GM18526 (cell line): ENCODE measurements at regions not wholly inside any gene's neighbourhood (a gene's known extent, or its start where the extent isn't known, plus 50 kb on each side); places are given as distances from the start of the nearest gene placed in this dataset.

ENCODE experiments used
- POLR2A ChIP-seq: IDR thresholded peaks from 3 replicates; pipeline ENCODE4 v1.6.1; 2011; ENCODE audit not compliant: insufficient read length; ENCODE audit errors: extremely low read depth

DNA sequence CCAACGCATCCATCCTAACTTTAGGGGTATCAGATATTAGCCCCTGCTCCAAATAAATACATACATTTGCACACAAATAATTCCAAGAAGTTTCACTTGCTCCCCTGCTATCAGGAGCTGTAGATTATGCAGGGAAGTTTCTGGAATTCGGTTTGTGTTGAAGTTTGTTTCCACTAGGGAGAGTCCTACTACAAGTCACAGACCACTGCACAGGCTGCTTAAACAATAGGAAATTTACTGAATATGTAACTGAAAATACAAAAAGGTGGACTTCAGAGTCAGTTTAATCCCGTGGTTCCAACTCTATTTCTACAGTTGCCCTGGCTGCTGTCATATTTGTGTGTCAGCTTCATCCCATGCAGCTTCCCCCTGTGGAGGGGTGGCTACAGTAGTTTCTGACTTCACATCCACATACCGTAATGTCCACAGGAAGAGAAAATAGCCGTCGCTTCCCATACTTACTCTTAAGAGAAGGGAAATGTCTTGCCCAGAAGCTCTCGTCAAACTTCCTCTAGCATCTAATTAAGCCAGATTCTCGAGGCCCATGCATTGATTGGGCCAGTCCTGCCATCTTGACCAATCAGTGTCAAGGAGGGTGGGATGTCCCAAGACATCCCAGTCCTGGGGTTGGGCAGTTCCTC is 286.6 kb downstream of the COG6 start:
- no peak for TF ChIP-seq POLR2A

DNA sequence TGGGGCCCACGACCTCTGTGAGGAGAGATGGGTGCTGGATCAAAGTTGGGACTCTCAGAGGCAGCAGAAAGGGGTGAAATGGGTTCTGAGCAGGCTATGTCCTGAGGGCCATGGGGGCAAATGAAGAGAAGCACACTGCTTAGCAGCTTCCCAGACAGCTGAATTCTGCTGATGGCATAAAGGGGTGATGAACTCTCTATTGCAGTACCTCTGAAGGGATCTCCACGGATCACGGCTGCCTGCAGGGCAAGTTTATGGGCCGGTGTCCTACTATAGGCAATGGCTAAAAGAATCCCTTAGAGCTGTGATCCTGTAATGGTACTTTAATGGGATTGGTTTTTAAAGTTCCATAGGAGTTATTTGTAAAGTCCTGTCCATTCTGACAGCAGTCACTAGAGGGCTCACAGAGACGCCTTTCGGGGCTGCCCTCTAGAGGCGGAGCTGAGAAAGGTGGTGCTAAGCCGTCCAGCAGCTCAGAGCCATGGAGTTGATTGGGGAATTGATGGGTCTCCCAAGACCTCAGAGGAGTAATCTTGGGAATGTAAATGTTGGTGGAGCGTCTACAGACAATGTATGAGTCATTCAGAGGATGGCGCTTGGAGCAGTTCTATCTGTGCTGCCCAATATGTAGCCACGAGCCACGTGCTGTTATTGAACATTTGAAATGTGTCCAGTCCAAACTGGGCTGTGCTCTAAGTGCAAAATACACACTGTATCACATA is 287.3 kb downstream of the COG6 start:
- TF ChIP-seq POLR2A: no peak

DNA sequence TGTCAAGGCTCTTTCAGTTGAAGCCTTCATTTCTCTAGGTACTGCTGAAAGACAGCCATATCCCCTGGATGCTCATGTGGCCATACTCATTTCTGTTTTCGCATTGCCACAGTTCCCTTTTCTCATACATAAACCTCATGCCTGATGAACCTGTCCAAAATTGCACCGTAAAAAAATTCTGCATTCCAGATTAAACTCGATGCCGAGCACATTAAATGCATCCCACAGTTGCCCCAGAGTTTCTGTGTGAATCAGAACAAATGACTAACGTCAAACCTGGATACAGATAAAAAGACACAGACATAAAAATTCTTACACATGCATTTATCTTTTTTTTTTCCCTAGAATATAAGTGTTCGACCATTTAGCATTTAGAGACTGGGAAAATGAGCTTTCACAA is 288.2 kb downstream of the COG6 start:
- TF ChIP-seq POLR2A: no peak

DNA sequence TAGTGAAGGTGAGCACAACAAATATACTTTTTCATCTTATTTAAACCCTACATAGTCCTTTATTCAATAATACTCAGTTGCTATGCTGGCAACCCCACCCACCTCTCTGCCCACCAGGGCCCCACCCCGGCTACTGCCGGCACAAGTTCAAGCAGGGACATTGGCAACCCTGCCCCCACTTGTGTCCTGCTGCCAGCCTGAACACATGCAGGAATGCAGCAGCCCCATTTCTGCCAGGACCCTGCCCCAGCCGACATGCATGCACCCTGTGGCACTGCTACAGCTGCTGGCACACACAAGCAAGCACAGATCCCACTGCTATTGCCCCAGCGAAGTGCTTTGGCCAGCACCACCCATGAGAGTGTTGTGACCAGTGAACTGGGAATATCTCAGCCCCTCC is 289.8 kb downstream of the COG6 start:
- TF ChIP-seq POLR2A: no peak

DNA sequence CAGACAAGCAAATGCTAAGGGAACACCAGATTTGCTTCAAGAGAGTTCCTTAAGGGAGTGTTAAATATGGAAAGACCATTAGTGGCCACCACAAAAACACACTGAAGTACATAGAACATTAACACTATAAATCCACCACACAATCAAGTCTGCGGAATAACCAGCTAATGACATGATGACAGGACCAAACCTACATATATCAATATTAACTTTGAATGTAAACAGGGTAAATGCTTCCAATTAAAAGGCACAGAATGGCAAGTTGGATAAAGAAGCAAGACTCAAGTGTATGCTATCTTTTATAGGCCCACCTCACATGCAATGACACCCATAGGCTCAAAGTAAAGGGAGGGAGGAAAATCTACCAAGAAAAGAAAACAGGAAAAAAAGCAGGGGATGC is 291.3 kb downstream of the COG6 start:
- TF ChIP-seq POLR2A: no peak

DNA sequence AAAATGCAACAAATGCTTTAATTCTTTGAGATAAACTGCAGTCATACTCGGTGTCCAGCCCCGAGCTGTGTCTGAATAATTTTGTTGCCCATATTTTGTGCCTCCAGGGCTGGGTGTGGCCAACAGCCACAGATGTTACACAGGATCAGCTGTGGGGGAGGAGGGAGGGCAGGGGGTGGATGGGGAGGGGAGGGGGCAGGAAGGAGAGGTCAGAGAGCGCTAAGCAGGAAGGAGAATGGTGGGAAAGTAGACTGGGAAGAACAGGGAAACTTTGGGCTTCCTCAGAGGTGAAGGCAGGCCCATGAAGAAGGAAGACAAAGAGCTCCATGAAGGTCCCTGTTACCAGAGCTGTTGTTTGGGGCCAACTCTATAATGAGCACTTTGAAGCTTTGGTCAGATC is 295.8 kb downstream of the COG6 start:
- no peak for TF ChIP-seq POLR2A

DNA sequence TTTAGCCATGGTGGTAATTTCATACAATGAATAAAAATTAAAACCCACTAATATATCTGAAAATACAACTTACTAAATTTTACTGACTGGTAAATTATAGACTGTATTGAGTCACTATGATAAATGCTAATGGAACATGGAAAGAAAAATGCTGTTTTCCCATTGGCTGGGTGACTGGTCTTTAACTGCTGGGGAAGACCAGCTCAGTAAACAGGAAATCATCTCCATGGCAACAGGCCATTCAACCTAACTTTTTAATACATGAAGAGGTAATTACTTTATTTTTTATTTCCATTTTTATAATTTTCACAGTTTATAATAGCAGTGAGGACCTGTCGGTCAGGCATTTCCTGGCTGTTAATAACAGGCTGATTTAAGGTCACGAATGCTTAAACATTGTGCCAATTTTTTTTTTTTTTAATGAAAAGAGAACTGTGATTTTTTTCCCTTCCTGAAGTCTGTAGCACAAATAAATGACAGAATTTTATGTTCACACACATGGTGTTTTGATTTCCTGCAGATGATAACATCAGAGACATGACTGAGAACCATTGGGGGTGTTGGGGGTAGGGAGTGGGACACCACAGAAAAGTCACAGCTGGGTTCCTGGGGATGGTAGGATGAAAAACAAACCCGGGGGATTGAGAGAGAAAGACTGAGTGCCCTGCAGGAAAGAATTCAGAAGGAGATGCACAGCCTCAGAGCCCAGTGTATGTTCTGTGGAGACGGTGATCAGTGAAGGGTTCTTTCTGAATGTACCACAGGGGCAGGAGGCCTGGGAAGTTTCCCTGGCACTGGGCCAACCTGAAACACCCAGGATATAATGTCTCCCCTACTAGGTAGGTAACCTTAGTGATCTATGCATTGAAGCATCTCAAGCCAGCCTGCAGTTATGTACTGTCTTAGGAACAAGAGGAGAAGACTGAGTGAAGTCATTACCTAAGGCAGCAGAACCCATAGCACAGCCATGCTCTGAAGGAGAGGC is 297.1 kb downstream of the COG6 start:
- TF ChIP-seq POLR2A: no peak

DNA sequence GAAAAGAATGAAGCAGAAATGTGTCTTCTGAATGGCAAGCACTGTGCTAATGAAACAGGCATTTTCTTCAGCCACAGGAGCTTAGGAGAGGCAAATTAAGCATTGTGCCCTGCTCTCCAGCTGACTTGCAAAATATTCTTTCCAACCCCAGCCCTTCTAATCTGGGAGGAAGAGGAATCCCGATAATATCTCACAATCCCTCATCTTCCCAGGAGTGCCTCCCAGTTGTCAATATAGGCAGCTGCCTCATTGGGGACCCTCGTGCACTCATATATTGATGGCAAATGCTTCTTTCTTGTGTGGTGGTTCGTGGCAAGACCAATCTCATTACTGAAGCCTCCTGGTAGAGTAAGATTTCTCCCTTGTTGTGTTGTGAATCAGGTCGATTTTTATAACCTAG is 299.0 kb downstream of the COG6 start:
- TF ChIP-seq POLR2A: no peak

DNA sequence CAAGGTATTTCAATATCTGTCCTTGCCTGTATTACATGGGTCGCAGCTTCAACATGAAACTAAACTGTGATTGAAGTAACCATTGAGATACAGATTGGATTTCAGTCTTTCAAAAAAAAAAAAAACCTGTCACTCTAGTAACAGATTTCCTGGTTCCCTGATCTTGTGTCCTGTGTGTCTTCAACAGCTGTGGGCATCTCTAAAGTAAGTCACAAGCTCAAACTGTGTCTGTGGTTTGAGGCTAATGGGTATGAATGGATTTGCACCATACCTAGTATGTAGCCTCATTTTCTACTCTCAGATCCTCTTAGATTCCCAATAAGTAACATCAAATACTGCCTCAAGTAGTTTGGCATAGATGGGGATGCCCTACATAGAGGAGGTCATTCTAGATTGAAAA is 300.1 kb downstream of the COG6 start:
- no peak for TF ChIP-seq POLR2A

DNA sequence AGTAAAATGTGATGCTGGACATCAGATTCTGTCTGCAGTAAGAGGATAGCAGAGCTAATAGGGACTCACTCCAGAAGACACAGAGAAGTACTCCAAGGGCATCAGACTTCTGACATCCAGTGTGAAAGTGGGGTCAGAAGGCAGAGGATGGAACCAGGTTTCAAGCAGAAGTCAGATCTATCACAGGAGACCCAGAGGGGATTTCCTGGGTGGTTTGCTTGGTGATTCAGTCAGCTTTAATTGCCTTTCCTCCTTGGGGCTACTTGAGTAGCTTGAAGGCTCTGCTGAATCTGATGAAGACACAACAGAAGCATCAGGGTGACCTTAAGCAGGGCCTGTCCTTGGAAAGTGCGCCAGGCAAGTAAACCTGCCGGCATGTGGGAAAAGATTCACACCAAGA is 300.6 kb downstream of the COG6 start:
- TF ChIP-seq POLR2A: no peak

DNA sequence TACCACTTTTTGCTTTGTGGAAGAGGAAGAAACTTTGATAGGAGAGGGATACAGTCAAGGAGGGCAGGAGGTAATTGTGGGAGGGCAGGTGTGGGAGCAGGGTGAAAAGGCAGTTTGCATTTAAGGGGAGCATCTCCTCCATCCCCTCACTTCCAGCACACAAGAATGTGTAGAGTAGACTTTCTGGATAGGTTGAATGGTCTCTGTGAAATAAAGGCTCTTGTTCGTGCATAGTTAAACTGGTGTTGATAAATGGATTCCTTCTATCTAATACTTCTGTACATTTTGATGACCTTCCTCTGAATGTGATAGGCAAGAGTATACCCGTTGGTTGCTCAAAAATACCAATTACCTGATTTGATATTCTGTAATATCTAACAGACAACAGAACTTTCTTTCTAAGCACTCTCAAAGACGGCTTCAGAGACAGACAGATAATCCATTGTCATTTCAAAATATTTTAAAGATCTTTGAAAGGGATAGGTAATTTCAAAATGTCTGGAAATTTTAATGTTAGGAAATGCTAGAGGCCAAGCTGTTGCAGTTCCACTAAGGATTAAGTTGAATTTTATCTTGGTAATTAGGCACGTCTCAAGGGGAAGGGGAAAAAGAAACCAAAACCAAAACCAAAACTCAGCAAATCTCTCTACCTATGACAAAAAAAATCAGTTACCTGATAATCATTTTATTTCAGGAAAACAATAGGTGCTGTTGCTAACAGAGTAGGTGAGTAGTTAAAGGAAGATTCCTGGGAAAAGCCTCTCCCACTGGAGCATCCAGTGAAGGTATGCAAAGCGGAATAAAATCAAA is 302.6 kb downstream of the COG6 start:
- TF ChIP-seq POLR2A: no peak

DNA sequence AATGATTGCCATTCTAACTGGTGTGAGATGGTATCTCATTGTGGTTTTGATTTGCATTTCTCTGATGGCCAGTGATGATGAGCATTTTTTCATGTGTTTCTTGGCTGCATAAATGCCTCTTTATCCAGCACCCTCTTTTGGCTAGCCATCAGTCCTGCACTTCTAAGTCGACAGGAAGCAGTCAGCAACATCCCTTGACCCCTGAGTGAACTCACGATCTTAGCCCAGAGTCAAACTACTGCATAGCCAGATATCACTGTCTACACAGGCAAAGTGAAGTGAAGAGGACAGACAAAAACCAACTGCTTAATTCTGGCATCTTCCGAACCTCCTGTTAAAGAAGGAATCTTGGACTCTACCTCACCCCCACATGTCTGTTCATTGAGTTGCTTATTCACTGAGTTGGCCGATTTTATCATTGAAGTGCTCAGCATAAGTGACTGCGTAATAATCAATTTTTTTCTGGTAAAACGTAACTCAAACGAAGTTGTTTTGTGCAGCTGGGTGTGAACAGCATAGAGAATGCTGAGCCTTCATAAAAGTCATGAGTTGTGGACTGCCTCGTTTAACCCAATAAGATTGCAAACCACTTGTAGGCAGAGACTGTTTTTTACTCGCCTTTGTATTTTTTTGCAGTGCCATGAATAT is 304.2 kb downstream of the COG6 start:
- TF ChIP-seq POLR2A: no peak

DNA sequence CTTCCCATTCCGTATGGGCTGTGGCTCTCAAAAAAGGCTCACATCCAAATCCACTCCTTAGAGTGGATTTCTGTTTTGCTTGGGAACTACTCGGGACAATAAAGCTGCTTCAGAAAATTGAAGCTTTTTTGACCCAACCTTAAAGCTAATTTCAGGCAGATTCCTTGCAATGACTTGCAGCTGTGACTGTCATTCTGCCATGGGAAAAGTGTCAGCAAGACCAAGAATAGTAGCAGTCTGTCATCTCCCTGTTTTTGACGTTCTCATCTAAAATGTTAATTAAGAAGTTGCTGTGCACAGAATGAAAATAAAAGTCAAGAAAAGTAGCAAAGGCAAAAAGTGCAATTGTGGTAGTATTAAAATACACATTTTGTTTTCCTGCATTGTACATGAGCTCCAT is 304.7 kb downstream of the COG6 start:
- no peak for TF ChIP-seq POLR2A

DNA sequence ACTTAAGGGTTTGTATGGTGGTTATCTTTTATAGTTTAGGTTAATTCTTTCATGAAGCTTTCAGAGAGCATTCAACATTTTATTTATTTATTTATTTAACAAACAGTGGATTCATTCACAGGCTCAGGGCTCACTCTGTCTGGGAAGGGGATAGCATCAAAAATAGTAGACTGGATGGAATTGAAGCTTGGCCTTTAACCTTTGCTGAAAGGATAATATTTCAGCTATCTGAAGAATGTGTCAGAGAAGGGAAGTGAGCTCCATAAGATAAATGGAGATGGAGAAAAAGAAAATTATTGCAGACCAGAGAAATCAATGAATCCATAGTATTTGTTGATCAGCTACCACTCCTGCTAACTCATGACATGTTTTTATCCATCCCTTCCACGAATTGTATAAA is 305.6 kb downstream of the COG6 start:
- TF ChIP-seq POLR2A: no peak

DNA sequence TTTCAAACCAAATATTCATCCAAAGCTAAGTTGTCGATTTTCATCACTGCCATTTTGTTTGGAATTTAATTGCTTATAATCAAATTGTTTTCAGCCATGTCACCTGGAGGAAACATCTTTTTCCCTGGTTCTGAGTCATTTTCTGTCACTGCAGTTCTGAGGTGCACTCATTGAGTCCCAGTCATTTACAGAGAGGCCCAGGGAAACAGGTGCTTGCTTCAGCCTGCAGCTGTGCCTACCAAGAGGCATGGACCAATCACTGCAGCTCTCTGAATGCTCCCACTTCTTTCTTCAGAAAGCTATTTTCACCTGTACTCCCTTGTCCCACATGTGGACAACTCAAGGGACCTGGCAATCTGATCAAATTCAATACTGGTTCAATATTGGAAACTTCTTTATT is 308.1 kb downstream of the COG6 start:
- no peak for TF ChIP-seq POLR2A
